K562 (cell line): ENCODE measurements at regions not wholly inside any gene's neighbourhood (a gene's known extent, or its start where the extent isn't known, plus 50 kb on each side); places are given as distances from the start of the nearest gene placed in this dataset.

ENCODE experiments used
- CCNT2 ChIP-seq: IDR thresholded peaks from 2 replicates; pipeline ENCODE4 v1.6.1; 2011; ENCODE audit warnings: borderline replicate concordance, low read depth, mild to moderate bottlenecking, moderate library complexity, mixed read lengths, low read length; ENCODE audit not compliant: insufficient read length; ENCODE audit errors: extremely low read depth
- EWSR1 ChIP-seq: fragments of 450-650 bp; IDR thresholded peaks from 2 replicates; pipeline ENCODE4 v1.6.1; 2018; ENCODE audit warnings: borderline replicate concordance, mild to moderate bottlenecking, low read depth, moderate library complexity; ENCODE audit not compliant: partially characterized antibody
- FOXK1 ChIP-seq: sonication (generic); formaldehyde crosslinking; IDR thresholded peaks from 2 replicates; pipeline ENCODE4 v1.8.0; 2022; ENCODE audit warnings: missing genetic modification reagents, mild to moderate bottlenecking, borderline replicate concordance
- GTF3C2 ChIP-seq: IDR thresholded peaks from 3 replicates; pipeline ENCODE4 v1.6.1; 2011; ENCODE audit warnings: borderline replicate concordance, mild to moderate bottlenecking, moderate library complexity; ENCODE audit not compliant: insufficient read length; ENCODE audit errors: extremely low read depth
- KHSRP ChIP-seq: fragments of 450-650 bp; IDR thresholded peaks from 2 replicates; pipeline ENCODE4 v1.6.1; 2017
- MTA2 ChIP-seq: fragments of 450-650 bp; IDR thresholded peaks from 2 replicates; pipeline ENCODE4 v1.6.1; 2016; ENCODE audit warnings: low read depth
- PTBP1 ChIP-seq: fragments of 200-400 bp; formaldehyde crosslinking; IDR thresholded peaks from 2 replicates; pipeline ENCODE4 v1.6.1; 2017; ENCODE audit warnings: low read depth, low read length
- SIN3A ChIP-seq, 2 experiments: fragments of 150-350 bp in 1 of 2; IDR thresholded peaks; 2 replicates each; pipeline ENCODE4 v1.6.1; 2011 to 2016; ENCODE audit warnings: borderline replicate concordance in 2 of 2, low read depth in 2 of 2, low read length in 2 of 2, mild to moderate bottlenecking in 2 of 2, moderate library complexity in 2 of 2; ENCODE audit not compliant: control insufficient read depth in 1 of 2
- SMAD4 ChIP-seq: fragments of 250-450 bp; sonication (Bioruptor Pico); conservative IDR thresholded peaks from 2 replicates; pipeline ENCODE4 v1.8.0; 2021; ENCODE audit warnings: inconsistent platforms, mild to moderate bottlenecking, moderate library complexity
- SRSF1 ChIP-seq: fragments of 200-400 bp; formaldehyde crosslinking; IDR thresholded peaks from 2 replicates; pipeline ENCODE4 v1.6.1; 2017; ENCODE audit warnings: mild to moderate bottlenecking, low read depth, low read length, moderate library complexity
- TFE3 ChIP-seq: fragments of 450-650 bp; formaldehyde crosslinking; IDR thresholded peaks from 2 replicates; pipeline ENCODE4 v1.4.0; 2020; ENCODE audit warnings: mild to moderate bottlenecking, mixed read lengths
- ZBTB11 ChIP-seq, 3 experiments: fragments of 200-800 bp in 1 of 3; fragments of 250-450 bp in 1 of 3; fragments of 450-650 bp in 1 of 3; sonication (Bioruptor Pico) in 1 of 3; sonication (Bioruptor generic) in 1 of 3; formaldehyde crosslinking in 1 of 3; IDR thresholded peaks; 2 replicates each; pipeline versions ENCODE4 v1.6.1 to v1.8.0; 2016 to 2022; ENCODE audit warnings: mild to moderate bottlenecking in 2 of 3, missing genetic modification characterization in 2 of 3, missing compliant biosample characterization in 1 of 3, moderate library complexity in 1 of 3
- ZNF398 ChIP-seq: fragments of 250-450 bp; sonication (Bioruptor Pico); IDR thresholded peaks from 2 replicates; pipeline ENCODE4 v1.8.0; 2021; ENCODE audit warnings: moderate library complexity, mild to moderate bottlenecking, inconsistent platforms
- ZNF766 ChIP-seq: fragments of 200-800 bp; sonication (Bioruptor generic); conservative IDR thresholded peaks from 2 replicates; pipeline ENCODE4 v1.6.1; 2016; ENCODE audit warnings: missing genetic modification characterization, missing compliant biosample characterization

GRCh38 chr20:53656293-53657202 lies 62.9 kb upstream of the ZNF217 start (continued):
- no peak for TF ChIP-seq ZNF398
- no peak for TF ChIP-seq FOXK1 (CRISPR knock-in tag)
- TF ChIP-seq SRSF1, result no peak
- TF ChIP-seq SMAD4 (CRISPR knock-in tag), result no peak
- no peak for TF ChIP-seq MTA2
- no peak for TF ChIP-seq SIN3A (IDR thresholded peaks at IDR 0.05; ENCODE audit: borderline replicate concordance in 2 of 2, control insufficient read depth in 1 of 2, low read depth in 2 of 2, low read length in 2 of 2)
- no peak for TF ChIP-seq GTF3C2
- no peak for TF ChIP-seq TFE3 (CRISPR knock-in tag)
- TF ChIP-seq PTBP1, result no peak
- no peak for TF ChIP-seq CCNT2
- no peak for TF ChIP-seq KHSRP
- peak; percentile 83 for TF ChIP-seq EWSR1
- TF ChIP-seq ZBTB11 (CRISPR knock-in tag; IDR thresholded peaks at IDR 0.05), result peak in 1 of 3 experiments; percentile 72; a peak in 2 of 6 replicates
- TF ChIP-seq ZNF766 (CRISPR knock-in tag), result no peak
